GM12873 (cell line): ENCODE measurements at regions not wholly inside any gene's neighbourhood (a gene's known extent, or its start where the extent isn't known, plus 50 kb on each side); places are given as distances from the start of the nearest gene placed in this dataset.

Source experiments
- TF ChIP-seq, protein P1 (sequence below): IDR thresholded peaks from 2 replicates; pipeline ENCODE4 v1.5.1; 2012; ENCODE audit warnings: low read depth, mild to moderate bottlenecking, moderate library complexity, low read length, control low read depth; ENCODE audit not compliant: insufficient read depth; ENCODE audit errors: missing control alignments

DNA sequence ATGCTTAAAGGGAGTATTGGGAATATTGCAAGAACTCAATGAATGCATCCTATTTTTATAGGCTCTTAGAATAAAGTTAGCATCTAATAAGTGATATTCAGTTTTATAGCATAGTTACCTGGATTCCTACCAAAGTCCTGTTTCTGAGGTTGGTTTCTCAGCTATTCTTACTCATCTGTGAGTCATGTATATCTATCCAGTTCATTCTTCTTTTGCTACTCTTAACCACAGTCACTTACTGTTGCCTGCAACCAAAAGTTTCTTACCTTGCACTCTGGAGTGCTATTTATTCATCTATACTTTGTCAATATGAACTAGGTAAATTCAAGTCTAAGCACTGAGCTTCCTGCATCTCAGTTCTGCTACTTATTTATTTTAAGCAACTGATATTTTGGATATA, 322.5 kb downstream of the HS3ST1 start:
- TF ChIP-seq, protein P1, sequence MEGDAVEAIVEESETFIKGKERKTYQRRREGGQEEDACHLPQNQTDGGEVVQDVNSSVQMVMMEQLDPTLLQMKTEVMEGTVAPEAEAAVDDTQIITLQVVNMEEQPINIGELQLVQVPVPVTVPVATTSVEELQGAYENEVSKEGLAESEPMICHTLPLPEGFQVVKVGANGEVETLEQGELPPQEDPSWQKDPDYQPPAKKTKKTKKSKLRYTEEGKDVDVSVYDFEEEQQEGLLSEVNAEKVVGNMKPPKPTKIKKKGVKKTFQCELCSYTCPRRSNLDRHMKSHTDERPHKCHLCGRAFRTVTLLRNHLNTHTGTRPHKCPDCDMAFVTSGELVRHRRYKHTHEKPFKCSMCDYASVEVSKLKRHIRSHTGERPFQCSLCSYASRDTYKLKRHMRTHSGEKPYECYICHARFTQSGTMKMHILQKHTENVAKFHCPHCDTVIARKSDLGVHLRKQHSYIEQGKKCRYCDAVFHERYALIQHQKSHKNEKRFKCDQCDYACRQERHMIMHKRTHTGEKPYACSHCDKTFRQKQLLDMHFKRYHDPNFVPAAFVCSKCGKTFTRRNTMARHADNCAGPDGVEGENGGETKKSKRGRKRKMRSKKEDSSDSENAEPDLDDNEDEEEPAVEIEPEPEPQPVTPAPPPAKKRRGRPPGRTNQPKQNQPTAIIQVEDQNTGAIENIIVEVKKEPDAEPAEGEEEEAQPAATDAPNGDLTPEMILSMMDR: no peak

DNA sequence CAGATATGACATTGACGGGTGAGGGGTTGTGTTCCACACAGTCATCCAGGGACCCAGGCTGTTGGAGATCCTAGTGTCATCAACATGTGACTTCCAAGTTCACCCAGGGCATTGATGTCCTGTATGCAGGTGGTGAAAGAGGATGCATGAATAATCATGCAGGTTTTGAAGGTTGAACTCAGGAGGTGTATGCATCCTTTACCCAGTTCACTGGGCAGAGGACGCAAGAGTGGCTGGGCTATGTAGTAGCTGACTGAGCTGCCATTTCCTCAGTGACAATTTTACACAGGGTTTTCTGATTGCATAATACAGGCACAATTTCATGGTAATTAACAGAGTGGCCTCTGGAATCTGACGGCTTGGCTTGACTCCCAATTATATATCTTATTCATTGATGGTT, 323.0 kb downstream of the HS3ST1 start:
- TF ChIP-seq, protein P1: no peak

DNA sequence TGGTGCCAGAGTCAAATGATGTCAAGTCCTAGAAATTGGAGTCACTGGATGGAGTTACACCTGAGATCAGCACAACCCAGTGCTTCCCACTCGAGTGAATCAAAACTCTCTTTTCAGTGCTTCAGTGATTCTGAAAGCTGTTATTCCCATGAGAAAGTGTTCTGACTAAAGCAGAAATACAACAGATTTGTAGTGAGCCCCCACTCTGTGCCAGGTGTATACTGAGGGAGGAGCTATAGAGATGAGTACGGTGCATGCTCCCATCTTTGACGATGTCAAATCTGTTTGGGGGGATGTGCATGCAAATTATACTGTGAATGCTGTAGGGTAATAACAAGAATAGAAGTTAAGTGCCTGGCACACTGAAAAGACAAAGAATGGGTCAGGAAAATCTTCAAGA, 330.2 kb downstream of the HS3ST1 start:
- TF ChIP-seq, protein P1: no peak

DNA sequence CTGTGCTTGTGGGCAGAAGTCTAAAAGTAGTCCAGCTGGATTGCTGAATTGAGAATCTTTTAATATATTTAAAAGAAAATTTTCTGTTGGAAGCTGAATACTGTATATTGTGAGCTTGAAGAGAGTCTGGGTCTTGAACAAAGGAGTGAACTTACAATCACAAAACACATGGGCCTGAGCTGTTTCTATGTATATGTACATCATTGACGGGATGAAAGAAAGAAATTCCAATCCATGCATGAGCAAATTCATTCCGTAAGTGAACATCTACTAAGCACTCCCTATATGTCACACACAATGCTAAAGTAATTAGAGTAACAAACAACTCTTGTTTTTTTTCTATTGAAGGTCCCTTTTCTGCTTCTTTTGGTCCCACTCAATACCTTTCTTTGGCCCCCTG, 331.0 kb downstream of the HS3ST1 start:
- TF ChIP-seq, protein P1: no peak

DNA sequence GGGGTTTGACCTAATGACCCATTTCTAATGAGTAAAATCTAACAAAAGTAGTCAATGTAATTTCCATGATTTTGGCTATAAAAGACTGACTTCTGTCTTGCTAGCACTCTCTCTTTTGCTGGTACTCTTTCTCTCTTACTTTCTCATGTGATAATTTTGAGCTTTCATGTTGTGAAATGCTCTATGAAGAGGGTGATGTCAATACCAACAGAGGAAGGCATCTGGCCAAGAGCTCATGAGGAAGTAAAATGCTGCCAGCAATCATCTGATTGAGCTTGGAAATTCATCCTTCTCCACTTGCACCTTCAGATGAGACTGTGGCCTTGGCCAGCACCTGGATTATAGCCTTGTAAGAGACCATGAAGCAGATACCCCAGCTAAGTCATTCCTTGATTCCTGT, 347.7 kb downstream of the HS3ST1 start:
- TF ChIP-seq, protein P1: no peak

DNA sequence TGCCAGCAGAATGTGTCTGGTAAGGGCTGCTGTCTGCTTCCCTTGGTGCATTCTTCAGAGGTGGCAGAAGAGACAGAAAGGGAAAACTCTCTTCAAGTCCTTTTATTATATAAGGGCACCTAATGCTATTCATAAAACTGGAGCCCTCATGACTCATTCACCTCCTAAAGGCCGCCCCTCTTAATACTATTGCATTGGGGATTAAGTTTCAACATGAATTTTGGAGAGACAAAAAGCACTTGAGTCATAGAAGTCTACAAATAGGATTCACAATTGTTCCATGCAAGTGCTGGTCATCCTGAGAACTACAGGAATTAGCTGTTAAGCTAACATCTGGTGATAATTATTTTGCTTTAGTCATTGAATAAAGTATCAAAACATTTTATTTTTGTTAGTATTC, 349.5 kb downstream of the HS3ST1 start:
- TF ChIP-seq, protein P1: no peak

DNA sequence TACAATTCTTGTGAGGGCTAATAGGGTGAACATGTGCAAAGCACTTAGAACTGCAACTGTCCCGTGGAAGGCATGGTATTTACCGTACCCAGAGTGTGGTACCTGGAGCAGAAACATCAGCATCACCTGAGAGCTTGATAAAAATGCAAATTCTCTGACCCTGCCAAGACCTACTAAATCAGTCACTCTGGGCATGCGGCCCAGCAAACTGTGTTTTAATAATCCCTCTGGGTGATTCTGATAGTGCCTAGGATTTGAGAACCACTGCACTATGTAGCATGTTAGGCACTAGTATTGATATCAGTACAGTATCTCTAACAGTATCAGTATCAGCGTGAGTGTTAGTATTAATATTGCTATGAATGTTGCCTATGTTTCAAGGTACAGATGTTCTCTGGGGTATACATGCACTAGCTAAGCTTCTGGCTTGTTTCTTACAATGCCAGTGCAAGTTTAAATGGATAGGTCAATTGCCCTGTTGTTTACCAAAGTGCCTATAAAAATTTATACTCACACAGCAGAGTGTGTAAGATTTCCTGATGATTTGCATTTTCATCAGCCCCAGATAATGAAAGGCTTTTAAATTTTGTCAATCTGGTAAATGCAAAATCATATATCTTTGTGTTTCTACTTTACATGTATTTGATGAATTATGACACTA, 354.0 kb downstream of the HS3ST1 start:
- TF ChIP-seq, protein P1: no peak
